ENCODE measurements at regions not wholly inside any gene's neighbourhood (a gene's known extent, or its start where the extent isn't known, plus 50 kb on each side); places are given as distances from the start of the nearest gene placed in this dataset.

DNA sequence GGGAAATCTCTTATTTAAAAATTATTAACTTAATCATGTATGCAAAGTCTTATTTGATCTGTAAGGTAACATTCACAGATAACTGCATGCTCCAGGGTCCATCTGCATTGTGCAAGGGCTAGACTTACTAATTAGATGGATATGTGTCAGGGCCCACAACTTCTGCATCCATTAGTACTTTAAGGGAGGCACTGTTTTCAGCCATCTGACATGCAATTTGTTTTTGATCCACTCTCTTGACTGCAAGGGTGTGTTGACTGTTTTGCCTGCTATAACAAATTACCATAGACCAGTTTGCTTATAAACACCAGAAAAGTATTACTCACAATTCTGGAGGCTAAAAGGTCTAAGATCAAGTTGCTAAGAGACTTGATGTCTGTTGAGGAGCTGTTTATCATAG is 542.1 kb upstream of the HS3ST1 start:
- no peak for TF ChIP-seq POLR2AphosphoS5 (IDR thresholded peaks at IDR 0.05; ENCODE audit: low read depth, low read length)
- TF ChIP-seq, protein P1, sequence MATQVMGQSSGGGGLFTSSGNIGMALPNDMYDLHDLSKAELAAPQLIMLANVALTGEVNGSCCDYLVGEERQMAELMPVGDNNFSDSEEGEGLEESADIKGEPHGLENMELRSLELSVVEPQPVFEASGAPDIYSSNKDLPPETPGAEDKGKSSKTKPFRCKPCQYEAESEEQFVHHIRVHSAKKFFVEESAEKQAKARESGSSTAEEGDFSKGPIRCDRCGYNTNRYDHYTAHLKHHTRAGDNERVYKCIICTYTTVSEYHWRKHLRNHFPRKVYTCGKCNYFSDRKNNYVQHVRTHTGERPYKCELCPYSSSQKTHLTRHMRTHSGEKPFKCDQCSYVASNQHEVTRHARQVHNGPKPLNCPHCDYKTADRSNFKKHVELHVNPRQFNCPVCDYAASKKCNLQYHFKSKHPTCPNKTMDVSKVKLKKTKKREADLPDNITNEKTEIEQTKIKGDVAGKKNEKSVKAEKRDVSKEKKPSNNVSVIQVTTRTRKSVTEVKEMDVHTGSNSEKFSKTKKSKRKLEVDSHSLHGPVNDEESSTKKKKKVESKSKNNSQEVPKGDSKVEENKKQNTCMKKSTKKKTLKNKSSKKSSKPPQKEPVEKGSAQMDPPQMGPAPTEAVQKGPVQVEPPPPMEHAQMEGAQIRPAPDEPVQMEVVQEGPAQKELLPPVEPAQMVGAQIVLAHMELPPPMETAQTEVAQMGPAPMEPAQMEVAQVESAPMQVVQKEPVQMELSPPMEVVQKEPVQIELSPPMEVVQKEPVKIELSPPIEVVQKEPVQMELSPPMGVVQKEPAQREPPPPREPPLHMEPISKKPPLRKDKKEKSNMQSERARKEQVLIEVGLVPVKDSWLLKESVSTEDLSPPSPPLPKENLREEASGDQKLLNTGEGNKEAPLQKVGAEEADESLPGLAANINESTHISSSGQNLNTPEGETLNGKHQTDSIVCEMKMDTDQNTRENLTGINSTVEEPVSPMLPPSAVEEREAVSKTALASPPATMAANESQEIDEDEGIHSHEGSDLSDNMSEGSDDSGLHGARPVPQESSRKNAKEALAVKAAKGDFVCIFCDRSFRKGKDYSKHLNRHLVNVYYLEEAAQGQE (IDR thresholded peaks at IDR 0.05; ENCODE audit: insufficient read depth in 1 of 2, low read depth in 2 of 2, low read length in 2 of 2): no peak
- TF ChIP-seq SIN3A (IDR thresholded peaks at IDR 0.05; ENCODE audit: borderline replicate concordance, insufficient read depth, low read length): no peak
- TF ChIP-seq TAF1 (IDR thresholded peaks at IDR 0.05; ENCODE audit: borderline replicate concordance, insufficient read depth, low read length): no peak
